HCT116 (cell line): ENCODE measurements at regions not wholly inside any gene's neighbourhood (a gene's known extent, or its start where the extent isn't known, plus 50 kb on each side); places are given as distances from the start of the nearest gene placed in this dataset.

Experiments
- ATAC-seq: fragments of 200-7000 bp; cut with Tn5 transposase; 2 replicates; pipeline ENCODE4 v1.9.1; 2020; ENCODE audit warnings: mild to moderate bottlenecking, moderate library complexity
- BruUV-seq: library from RNA; stranded (reverse); fragments of 400-500 nt; replicated peaks from 2 replicates; lab custom pipeline; 2021; lab: Mats Ljungman, UMichigan
- CTCF ChIA-PET: fragments of 300-600 bp; sonication (Branson Sonifier 250); formaldehyde crosslinking; loops from one replicate; lab custom pipeline; 2021; ENCODE audit warnings: antibody characterized with exemption; lab: Charles Lee
- POLR2A ChIA-PET: fragments of 300-600, 350-600 bp; sonication (Branson Sonifier 250); formaldehyde crosslinking; loops from one replicate; lab custom pipeline; 2021; ENCODE audit warnings: antibody characterized with exemption; lab: Charles Lee
- RAD21 ChIA-PET, 2 experiments: fragments of 300-600 bp; sonication (Branson Sonifier 250); formaldehyde crosslinking; loops; one replicate each; lab custom pipeline; 2023; ENCODE audit warnings: low total read pairs in 2 of 2; ENCODE audit not compliant: uncharacterized antibody in 2 of 2, unreplicated experiment in 2 of 2, low non-redundant PET in 1 of 2; lab: Charles Lee
- DNase-seq: peaks from one replicate; pipeline ENCODE4 v3.0.0-alpha.2; 2010; ENCODE audit warnings: low read depth, low spot score
- H2AFZ ChIP-seq: fragments of 200-600 bp; shearing (Covaris generic), sonication (generic); 2 replicates; pipeline ENCODE4 v1.6.1; 2017; ENCODE audit warnings: low read depth, mixed run types, mixed read lengths, antibody characterized with exemption, low read length; ENCODE audit not compliant: poor library complexity, severe bottlenecking
- H3K27ac ChIP-seq: 2 replicates; pipeline ENCODE4 v1.5.1; 2012; ENCODE audit warnings: low read depth, low read length
- H3K27me3 ChIP-seq: fragments of 200-600 bp; sonication (generic); 2 replicates; pipeline ENCODE4 v1.6.1; 2016; ENCODE audit warnings: mixed run types, low read length, mixed read lengths; ENCODE audit not compliant: insufficient read depth
- H3K36me3 ChIP-seq, 2 experiments: fragments of 200-500 bp in 1 of 2; fragments of 200-600 bp in 1 of 2; sonication (Bioruptor generic) in 1 of 2; sonication (generic) in 1 of 2; 2 replicates each; pipeline versions ENCODE4 v1.5.1 to v1.6.1; 2014 to 2016; ENCODE audit warnings: low read length in 2 of 2, inconsistent platforms in 1 of 2, mixed read lengths in 1 of 2, mixed run types in 1 of 2; ENCODE audit not compliant: insufficient read depth in 2 of 2, control insufficient read depth in 1 of 2
- H3K4me1 ChIP-seq, 2 experiments: fragments of 200-600 bp in 1 of 2; sonication (generic) in 1 of 2; 2 replicates each; pipeline versions ENCODE4 v1.5.1 to v1.6.1; 2012 to 2017; ENCODE audit warnings: low read length in 2 of 2, inconsistent platforms in 1 of 2, mild to moderate bottlenecking in 1 of 2, mixed read lengths in 1 of 2, mixed run types in 1 of 2, moderate library complexity in 1 of 2; ENCODE audit not compliant: insufficient read depth in 2 of 2, control insufficient read depth in 1 of 2
- H3K4me2 ChIP-seq: fragments of 200-600 bp; sonication (generic); 2 replicates; pipeline ENCODE4 v1.6.1; 2017; ENCODE audit warnings: mixed run types, low read length, mixed read lengths
- H3K4me3 ChIP-seq, 2 experiments: fragments of 200-600 bp in 1 of 2; sonication (generic) in 1 of 2; replicated peaks in 1 of 2; 2 replicates each; pipeline ENCODE4 v1.5.1; 2011 to 2016; ENCODE audit warnings: low read length in 2 of 2, control low read depth in 1 of 2, low read depth in 1 of 2, mild to moderate bottlenecking in 1 of 2, mixed read lengths in 1 of 2, mixed run types in 1 of 2
- H3K79me2 ChIP-seq: fragments of 200-600 bp; sonication (generic); 2 replicates; pipeline ENCODE4 v1.6.1; 2017; ENCODE audit warnings: mild to moderate bottlenecking, mixed run types, low read length, moderate library complexity, mixed read lengths; ENCODE audit not compliant: insufficient read depth
- H3K9ac ChIP-seq: fragments of 200-600 bp; sonication (generic); 2 replicates; pipeline ENCODE4 v1.6.1; 2016; ENCODE audit warnings: low read length, mixed read lengths
- H3K9me2 ChIP-seq: fragments of 200-600 bp; sonication (generic), shearing (Covaris generic); 2 replicates; pipeline ENCODE4 v1.6.1; 2017; ENCODE audit warnings: mixed run types, mild to moderate bottlenecking, moderate library complexity; ENCODE audit not compliant: insufficient read depth
- H3K9me3 ChIP-seq, 2 experiments: fragments of 200-500 bp in 1 of 2; fragments of 200-600 bp in 1 of 2; sonication (Bioruptor generic) in 1 of 2; sonication (generic) in 1 of 2; 2 replicates each; pipeline ENCODE4 v1.6.1; 2014 to 2017; ENCODE audit warnings: low read length in 2 of 2, mixed read lengths in 2 of 2, inconsistent platforms in 1 of 2, low read depth in 1 of 2, mild to moderate bottlenecking in 1 of 2, mixed run types in 1 of 2, moderate library complexity in 1 of 2; ENCODE audit not compliant: control insufficient read depth in 1 of 2, insufficient read depth in 1 of 2
- H4K20me1 ChIP-seq: fragments of 200-600 bp; sonication (generic), shearing (Covaris generic); 2 replicates; pipeline ENCODE4 v1.6.1; 2017; ENCODE audit warnings: mixed run types, mild to moderate bottlenecking, moderate library complexity; ENCODE audit not compliant: insufficient read depth
- EGR1 ChIP-seq: IDR thresholded peaks from 2 replicates; pipeline ENCODE4 v1.6.1; 2012; ENCODE audit warnings: low read depth
- POLR2A ChIP-seq: IDR thresholded peaks from 2 replicates; pipeline ENCODE4 v1.7.0; 2011; ENCODE audit warnings: borderline replicate concordance; ENCODE audit not compliant: insufficient read depth, insufficient read length; ENCODE audit errors: extremely low read depth
- TCF7L2 ChIP-seq: IDR thresholded peaks from 2 replicates; pipeline ENCODE4 v1.7.0; 2011; ENCODE audit warnings: borderline replicate concordance, inconsistent platforms; ENCODE audit not compliant: insufficient read depth, insufficient read length; ENCODE audit errors: extremely low read depth
- YY1 ChIP-seq: IDR thresholded peaks from 2 replicates; pipeline ENCODE4 v1.6.1; 2011; ENCODE audit warnings: low read length, low read depth, moderate library complexity, mild to moderate bottlenecking; ENCODE audit not compliant: insufficient replicate concordance; ENCODE audit errors: extremely low read depth
- ZFX ChIP-seq: fragments of 450-650 bp; IDR thresholded peaks from 2 replicates; pipeline ENCODE4 v1.6.1; 2017
- intact Hi-C: fragments of 100-400 bp; cut with micrococcal nuclease; formaldehyde crosslinking; loops from 2 replicates; pipeline ENCODE4 v1.10.0; 2022

GRCh38 chrX:9163214-9163709 is 129.3 kb upstream of the FAM9B start:
- no peaks in the 10 kb centered on the region for H4K20me1 ChIP-seq
- intact Hi-C loops: no loop called here
- H3K9me3 ChIP-seq: no peaks in the 10 kb centered on the region
- no peaks in the 10 kb centered on the region for H3K27me3 ChIP-seq
- POLR2A ChIA-PET: no interaction called here
- H2AFZ ChIP-seq: no peak overlapping the region
- CTCF ChIA-PET: no interaction called here
- no peak overlapping the region for H3K27ac ChIP-seq
- TF ChIP-seq YY1 (no peak), ZFX (no peak)
- H3K4me3 ChIP-seq: no peak overlapping the region
- DNase-seq (no peak), ATAC-seq (no peak)
- H3K9ac ChIP-seq: no peak overlapping the region
- RAD21 ChIA-PET: no interaction called here
- H3K4me1 ChIP-seq: no peaks in the 10 kb centered on the region
- no peaks in the 10 kb centered on the region for H3K36me3 ChIP-seq
- no peaks in the 10 kb centered on the region for H3K9me2 ChIP-seq
- H3K4me2 ChIP-seq: no peak overlapping the region
- no peaks in the 10 kb centered on the region for H3K79me2 ChIP-seq
- no TSS peak for BruUV-seq

- Histone ChIP-seq H3K9me3 (no peaks in the 10 kb centered on the region), H3K4me3 (no peak overlapping the region), H3K9me2 (no peaks in the 10 kb centered on the region), H3K4me1 (no peaks in the 10 kb centered on the region), H4K20me1 (no peaks in the 10 kb centered on the region), H3K79me2 (no peaks in the 10 kb centered on the region), H3K4me2 (no peak overlapping the region), H3K27ac (no peak overlapping the region), H3K27me3 (no peaks in the 10 kb centered on the region), H3K36me3 (no peaks in the 10 kb centered on the region), H2AFZ (no peak overlapping the region), H3K9ac (no peak overlapping the region)
- intact Hi-C loops: no loop called here
- POLR2A ChIA-PET: no interaction called here
- DNase-seq: no peak
- CTCF ChIA-PET: no interaction called here
- no peak for ATAC-seq
- RAD21 ChIA-PET: no interaction called here
- TF ChIP-seq TCF7L2 (no peak), POLR2A (no peak), EGR1 (no peak)
- BruUV-seq: no TSS peak
These were observed 130.2 kb upstream of the FAM9B start for GRCh38 chrX:9164086-9164485.
